Mesenteric fat pad (tissue), 1 donor: ENCODE measurements at regions not wholly inside any gene's neighbourhood (a gene's known extent, or its start where the extent isn't known, plus 50 kb on each side); places are given as distances from the start of the nearest gene placed in this dataset.
"Not testable (repeated sequence)": the region's sequence is repeated elsewhere in the genome, so short reads cannot be mapped to it uniquely, and the experiment has no call there.

Source experiments
- DNase-seq: peaks from one replicate; pipeline ENCODE4 v3.0.0-alpha.2; 2020; ENCODE audit warnings: low spot score
- donor health status: DM: yes; HTN: yes; CAD: no.

DNA sequence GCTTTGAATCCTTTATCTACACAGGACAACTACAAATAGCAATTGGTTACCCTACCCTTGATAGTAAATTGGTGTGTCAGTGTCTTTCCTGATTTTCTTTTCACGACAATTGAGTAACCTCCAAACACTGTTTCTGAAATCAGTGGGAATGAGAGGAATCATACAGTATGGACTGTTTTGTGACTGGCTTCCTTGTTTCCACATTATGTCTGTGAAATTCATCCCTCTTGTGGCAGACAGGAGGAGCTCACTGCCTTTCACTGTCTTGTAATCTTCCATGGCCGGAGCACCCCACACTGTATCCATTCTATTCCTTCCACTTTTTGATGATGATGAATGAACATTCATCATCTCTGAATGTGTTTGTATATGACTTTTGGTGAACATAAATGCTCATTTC is 164.0 kb upstream of the PZP start:
- no peak for DNase-seq

DNA sequence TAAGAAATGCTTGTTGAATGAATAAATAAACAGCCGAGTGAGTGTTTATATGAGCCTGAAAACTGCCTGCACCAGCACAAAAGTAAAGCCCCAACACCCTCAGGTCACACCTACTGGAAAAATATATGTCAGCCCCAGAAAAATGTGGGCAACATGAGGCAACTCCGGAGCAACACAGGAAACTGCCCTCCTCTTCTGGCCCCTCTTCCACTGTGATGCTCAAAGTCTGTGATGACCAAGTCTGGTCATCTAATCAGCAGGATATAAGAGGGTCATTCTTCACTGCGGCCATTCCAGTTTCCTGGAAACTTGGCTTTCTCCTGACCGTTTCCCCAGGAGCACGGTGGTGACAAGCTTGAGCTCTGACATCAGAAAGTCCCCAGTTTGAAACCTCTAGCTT is 159.6 kb upstream of the PZP start:
- DNase-seq: no peak

GRCh38 chr12:9367201-9367600 is 159.0 kb upstream of the PZP start:
- DNase-seq: no peak

DNA sequence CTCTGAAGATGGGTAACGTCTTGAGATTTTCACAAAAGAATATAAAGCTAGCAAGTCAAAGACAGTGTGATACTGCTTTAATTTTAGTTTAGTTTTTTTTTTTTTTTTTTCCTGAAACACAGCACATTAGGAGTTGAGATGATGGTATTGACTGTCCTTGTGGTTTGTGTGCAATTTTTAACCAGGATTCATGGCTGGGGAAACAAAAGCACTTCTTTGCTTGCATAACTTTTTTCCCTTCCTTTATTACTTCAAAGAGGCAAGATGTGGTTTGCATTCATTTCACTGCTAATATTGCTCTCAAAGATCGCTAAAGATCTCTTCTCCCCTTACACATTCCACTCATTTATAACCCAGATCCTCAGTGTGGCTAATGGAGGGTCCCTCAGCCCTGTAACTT is 157.1 kb upstream of the PZP start:
- DNase-seq: no peak

DNA sequence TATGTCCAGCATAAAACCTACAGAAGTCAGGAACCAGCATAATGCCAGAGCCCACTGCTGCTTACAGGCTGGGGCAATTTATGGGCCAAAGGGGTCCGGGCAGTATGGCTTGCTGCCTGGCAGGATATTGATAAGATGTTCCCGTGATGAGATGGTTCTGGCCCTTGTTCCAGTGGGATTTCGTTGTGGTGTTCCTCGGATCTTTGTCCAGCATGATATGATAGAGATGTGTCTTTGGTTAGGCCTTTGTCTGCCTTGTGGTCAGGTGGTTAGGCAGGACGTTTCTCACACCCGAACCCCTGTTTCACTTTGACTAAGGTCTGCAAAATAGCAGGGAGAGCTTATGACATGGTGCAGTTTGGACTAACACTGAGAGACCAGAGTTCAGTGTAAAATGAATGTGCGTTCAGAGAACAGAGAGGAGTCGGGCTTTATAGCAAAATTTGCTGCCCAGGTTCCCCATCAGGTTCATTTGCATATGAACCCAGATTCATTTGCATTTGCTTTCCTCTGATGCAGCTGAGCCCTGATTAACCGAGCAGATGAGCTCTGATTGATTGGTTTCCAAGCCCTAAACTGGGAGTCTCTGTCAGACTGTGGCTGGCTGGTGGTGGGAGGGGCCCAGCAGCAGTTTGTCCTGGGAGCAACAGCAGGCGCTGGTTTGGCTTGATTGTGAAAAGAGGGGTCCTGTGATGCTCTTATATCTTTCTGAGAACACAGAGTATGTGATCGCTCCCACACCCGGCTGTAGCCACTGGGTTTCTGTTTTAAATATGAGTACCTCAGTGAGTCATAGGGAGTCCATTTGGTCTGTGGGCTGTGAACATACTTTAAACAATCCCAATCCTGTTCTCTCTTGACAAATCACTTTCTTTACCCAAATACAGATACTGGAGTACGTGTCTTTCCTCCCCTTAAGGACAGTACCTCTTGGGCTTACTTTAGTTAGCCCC is 156.3 kb upstream of the PZP start:
- DNase-seq: no peak

DNA sequence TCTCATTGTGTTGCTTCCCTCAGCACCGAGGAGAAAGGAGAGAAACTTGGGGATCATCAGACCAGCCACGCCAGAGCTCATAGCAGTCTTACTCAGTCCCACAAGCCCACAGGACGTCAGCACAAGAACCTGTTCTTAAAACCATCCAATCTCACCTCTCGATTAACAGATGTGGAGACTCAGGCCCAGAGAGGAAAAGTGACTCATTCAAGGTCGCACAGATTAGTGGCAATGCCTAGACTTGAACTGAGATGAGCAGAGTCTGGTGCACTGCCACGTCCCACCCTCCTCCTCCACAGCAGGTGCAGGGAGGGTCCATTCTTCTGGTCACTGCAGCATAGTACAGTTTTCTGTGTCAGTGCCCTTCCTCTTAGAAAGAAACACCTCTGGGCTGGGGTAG is 154.9 kb upstream of the PZP start:
- DNase-seq: no peak

DNA sequence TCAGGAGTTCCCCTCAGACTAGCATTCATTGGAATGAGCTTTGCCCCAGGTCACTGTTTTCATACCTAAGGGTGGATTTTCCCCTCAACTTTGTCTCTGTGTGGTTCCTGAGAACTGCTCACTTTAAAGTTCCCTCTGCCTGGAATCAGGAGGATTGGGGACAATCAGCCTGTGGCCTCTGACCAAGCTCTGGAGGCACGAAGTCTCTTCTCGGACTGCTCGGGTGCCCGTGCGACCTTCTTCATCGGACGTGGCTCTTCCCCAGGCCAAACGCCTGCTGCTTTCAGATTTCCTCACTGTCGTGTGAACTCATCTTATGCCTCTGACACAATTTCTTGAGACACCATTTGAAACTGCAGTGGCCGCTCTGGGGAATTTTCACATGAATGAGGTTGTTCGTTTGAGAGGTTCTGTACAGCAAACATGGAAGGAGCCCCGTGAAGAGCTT is 153.7 kb upstream of the PZP start:
- DNase-seq: no peak

DNA sequence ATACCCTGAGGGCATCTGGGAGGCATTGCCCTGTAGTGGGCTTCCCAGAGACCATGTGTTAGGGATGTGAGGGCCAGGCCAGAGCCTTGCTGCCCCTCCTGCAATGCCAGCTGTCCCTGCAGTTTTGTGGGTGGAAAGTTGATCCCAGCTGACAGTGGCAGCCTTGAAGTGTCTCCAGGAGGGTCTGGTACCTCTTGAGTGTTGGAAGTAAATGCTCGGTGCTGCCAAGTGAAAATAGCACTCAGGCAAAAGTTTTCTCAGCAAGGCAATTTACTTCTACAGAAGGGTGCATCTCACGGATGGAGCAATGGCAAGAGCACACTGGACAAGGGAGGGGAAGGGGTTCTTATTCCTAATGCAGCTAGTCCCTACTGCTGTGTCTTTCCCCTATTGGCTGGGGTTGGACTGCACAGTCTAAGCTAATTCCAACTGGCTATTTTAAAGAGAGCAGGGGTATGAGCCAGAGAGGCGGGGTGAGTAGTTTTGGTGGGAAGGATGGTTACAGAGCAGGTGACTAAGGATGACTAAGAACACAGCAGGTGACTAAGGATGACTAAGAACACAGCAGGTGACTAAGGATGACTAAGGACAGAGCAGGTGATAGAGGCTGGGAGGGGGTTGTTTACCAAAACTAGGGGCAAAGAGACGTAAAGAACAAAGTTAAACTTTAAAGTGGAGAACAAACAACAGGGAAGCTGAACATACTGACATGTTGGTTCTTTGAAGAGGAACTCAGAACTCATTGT is 146.0 kb upstream of the PZP start:
- DNase-seq: not testable (repeated sequence)

DNA sequence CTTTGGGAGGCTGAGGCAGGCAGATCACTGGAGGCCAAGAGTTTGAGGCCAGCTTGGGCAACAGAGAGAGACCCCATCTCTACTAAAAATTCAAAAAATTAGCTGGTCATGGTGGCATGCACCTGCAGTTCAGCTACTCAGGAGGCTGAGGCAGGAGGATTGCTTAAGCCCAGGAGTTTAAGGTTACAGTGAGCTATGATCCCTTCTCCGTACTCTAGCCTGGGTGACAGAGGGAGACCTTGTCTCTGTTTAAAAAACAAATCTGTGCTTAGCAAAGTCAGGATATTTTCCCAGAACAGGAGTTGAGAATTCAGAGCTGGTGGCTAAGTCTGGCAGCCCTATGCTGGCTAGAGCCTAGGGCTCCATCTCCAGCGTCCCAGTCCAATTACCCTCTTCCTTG is 142.9 kb upstream of the PZP start:
- DNase-seq: no peak

DNA sequence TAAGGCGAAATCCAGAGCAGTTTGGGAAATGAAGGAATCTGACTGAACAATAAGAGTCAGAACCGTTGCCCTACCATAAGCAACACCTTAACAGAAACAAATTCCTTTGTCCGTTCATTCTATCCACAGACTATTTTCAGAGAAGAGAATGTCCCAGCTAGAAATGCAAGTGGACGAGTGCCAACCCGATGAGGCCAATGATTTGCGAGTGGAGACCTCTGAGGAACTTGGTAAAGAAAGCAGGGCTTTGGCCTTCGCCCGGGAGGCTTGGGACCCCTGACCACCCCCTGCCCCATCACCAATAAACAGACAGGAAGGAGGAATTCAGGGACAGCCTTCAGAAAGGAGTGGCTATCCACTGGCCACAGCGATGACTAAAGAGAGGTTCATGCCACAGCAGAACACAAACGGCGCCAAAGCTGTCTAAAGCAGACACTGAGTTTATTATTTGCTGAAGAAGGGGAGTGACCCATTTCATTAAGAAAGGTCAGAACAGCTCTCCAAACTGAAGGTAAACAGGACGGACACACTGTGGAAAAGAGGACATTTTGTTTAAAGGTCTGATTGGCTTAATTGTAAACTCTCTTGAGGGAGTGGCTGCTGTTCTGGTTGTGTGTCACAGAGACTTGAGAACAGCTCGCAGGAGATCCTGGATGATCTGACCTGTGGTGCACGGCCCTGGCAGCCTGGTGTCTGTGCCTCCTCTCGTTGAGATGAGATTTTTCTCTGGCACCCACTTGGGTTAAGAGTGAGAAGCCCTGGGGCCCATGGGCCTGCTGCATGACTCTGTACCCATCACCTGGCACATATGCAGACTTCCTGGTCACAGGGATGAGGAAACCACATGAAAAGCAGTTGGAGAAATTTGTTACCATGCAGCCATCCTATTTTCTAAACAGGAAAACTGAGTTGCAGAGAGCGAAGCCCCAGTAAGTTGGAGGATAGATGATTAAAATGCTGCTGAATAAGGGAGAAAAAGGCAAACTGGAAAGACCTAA is 142.0 kb upstream of the PZP start:
- no peak for DNase-seq

DNA sequence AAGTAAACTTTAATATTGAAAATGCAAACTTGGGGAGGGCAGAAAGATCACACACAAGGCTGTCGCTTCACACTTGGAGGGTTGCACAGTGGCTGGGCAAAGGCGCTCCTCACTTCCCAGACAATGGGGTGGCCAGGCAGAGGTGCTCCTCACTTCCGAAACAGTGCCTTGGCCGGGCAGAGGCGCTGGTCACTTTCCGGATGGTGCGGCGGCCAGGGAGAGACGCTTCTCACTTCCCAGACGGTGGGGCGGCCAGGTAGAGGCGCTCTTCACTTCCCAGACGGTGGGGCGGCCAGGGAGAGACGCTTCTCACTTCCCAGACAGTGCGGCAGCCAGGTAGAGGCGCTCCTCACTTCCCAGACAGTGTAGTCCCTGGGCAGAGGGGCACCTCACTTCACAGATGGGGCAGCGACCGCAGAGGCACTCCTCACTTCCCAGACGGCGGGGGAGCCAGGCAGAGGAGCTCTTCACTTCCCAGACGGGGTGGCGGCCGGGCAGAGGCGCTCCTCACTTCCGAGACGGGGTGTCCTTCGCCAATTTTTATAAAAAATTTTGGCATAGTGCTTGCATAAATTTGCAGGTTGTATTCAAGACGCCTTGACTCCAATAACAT is 140.8 kb upstream of the PZP start:
- peak; percentile 57 for DNase-seq

DNA sequence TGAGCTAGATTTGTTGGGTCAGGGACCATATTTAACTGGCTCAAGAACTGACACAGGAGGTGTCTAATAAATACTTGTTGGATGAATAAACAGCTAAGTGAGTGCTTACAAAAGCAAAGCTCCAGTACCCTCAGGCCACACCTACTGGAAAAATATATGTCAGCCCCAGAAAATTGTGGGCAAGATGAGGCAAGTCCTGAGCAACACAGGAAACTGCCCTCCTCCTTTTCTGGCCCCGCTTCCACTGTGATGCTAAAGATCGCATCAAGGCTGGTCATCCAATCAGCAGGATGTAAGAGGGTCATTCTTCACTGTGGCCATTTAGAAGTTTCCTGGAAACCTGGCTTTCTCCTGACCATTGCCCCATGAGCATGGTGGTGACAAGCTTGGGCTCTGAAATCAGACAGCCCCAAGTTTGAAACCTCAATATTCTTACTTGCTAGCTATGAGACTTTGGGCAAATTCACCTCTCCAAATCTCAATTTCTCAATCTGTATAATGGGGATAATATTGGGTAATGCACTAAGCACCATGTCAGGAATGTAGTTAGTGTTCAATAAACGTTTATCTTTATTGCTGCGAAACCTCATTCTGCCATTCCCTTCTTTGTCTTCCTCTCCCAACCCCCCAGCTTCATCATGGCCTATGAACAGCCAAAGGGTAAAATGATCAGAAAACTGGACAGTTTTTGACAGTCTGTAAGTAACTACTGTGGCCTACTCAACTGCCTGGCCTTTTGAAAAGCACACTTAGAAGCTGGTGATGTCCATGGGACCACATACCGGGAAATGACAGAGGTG is 139.3 kb upstream of the PZP start:
- DNase-seq: no peak

DNA sequence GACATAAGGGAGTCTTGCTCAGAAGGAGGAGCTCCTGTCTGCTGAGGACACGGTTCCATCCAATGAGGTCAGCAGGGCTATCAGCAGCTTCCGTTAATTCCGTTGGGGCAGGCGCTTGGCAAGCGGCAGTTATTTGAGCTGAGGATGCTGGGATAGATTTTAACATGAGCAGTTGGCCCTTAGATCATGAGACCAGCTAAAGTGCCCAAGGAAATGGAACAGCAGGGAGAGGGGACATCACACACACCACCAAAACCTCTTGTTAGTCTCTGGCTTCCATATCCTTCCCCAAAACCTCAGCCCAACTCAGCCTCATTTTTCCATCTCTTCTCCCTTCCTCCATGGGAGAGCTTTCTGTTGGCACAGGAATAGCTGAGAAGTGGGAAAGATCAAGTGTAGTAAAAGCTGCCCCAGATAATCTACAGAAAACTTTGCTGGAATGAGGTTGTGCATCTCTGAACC is 138.7 kb upstream of the PZP start:
- DNase-seq: no peak

DNA sequence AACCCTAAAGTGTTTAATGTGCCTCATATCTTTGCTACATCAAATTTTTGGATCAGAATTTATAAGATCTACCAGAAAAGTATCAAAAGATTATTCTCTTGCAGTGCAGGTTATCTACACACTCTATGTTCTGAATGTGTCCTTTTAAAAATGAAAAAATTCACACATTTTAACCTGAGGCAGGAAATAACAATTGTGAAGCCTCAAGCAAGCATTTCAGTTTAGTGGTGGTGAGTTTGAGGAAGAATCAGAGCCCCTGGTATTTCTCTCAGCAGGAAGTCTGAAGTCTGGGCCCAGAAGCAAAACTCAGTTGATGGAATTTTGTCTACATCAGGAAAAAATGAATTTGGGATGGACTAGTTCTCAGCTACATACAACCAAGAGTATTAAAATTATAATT is 137.0 kb upstream of the PZP start:
- DNase-seq: no peak

DNA sequence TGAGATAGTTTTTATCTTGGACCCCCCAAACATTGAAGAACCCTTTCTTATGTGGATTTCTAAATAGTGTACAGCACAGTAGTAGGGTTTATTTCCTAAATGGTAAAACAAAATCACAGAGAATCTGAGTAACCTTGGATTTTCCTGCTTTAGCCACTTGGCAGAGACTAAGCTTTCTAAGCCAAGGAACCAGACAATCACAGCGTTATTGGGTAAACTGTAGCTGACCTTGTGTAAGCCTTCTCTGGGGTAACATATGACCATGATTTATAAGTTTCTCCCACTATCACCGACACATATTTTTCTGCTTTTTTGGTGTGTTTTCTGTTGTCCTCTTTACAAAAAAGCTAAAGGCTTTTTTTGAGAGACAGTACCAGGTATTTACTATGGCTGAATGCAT is 136.3 kb upstream of the PZP start:
- no peak for DNase-seq

DNA sequence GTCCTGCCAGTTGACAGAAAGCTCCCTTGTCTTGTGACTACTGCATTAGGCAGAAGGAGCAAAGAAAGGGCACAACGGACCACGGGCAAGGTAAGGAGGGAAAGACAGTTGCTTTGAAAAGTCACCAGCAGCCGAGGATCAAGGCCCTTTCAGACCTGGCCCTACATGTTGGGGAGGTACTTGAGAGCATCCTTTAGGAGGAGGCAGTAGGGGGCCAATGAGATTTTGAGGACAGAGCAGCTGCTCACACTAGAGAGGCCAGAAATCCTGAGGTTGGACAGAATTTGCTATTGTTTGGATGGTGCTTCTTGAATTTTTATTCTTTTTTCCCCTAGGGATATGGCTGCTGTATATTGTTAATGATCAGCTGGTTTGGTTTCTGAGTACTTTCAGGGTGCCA is 135.5 kb upstream of the PZP start:
- no peak for DNase-seq

GRCh38 chr12:9342614-9343353 is 134.6 kb upstream of the PZP start:
- no peak for DNase-seq

DNA sequence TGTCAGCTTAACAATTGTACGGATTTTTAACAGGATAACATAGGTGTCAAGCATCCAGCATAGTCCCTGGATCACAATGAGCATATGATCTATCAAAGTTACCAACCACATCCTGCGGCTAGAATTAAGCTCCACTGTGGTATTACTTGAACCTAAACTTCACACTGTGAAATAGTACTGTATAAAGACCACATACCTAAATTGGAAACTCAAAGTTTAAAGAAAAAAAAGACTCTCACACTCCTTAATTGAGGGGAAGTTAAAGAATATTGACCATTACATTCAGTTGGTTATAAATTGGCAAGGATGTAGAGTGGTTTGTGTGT is 133.0 kb upstream of the PZP start:
- no peak for DNase-seq
